SU-DHL-6 (cell line): ENCODE measurements at regions not wholly inside any gene's neighbourhood (a gene's known extent, or its start where the extent isn't known, plus 50 kb on each side); places are given as distances from the start of the nearest gene placed in this dataset.

Experiments used
- H2AFZ ChIP-seq: fragments of 200-600 bp; sonication (generic); 2 replicates; pipeline ENCODE4 v1.6.1; 2014; ENCODE audit warnings: low read depth, mild to moderate bottlenecking, moderate library complexity, mixed read lengths, antibody characterized with exemption, low read length; ENCODE audit not compliant: severe bottlenecking
- H3F3A ChIP-seq: fragments of 200-600 bp; shearing (Covaris generic); 2 replicates; pipeline ENCODE4 v1.6.0; 2016; ENCODE audit warnings: antibody characterized with exemption, mild to moderate bottlenecking; ENCODE audit not compliant: insufficient read depth
- H3K27ac ChIP-seq: fragments of 200-600 bp; sonication (generic); 2 replicates; pipeline ENCODE4 v1.5.1; 2016; ENCODE audit warnings: low read depth, mild to moderate bottlenecking, low read length, moderate library complexity, mixed read lengths
- H3K27me3 ChIP-seq: fragments of 200-600 bp; sonication (generic), shearing (Covaris generic); 2 replicates; pipeline ENCODE4 v1.6.0; 2014; ENCODE audit warnings: mild to moderate bottlenecking, low read length
- H3K36me3 ChIP-seq: fragments of 200-600 bp; sonication (generic); 2 replicates; pipeline ENCODE4 v1.6.1; 2014; ENCODE audit warnings: mild to moderate bottlenecking, low read length, mixed read lengths
- H3K4me2 ChIP-seq: fragments of 300-600, 200-600 bp; shearing (Covaris generic), sonication (generic); 2 replicates; pipeline ENCODE4 v1.6.0; 2014; ENCODE audit warnings: low read length, low read depth, mild to moderate bottlenecking; ENCODE audit not compliant: poor library complexity, severe bottlenecking
- H3K4me3 ChIP-seq: fragments of 200-600 bp; sonication (generic); 2 replicates; pipeline ENCODE4 v1.5.1; 2014; ENCODE audit warnings: antibody characterized with exemption, low read length, mild to moderate bottlenecking, mixed read lengths; ENCODE audit not compliant: insufficient read depth, poor library complexity, severe bottlenecking
- H3K79me2 ChIP-seq: fragments of 200-600 bp; sonication (generic); 2 replicates; pipeline ENCODE4 v1.6.1; 2014; ENCODE audit warnings: mild to moderate bottlenecking, low read length, moderate library complexity; ENCODE audit not compliant: insufficient read depth
- H3K9ac ChIP-seq: fragments of 200-600 bp; sonication (generic); 2 replicates; pipeline ENCODE4 v1.7.0; 2014; ENCODE audit warnings: mild to moderate bottlenecking, low read length
- H3K9me2 ChIP-seq: fragments of 200-600 bp; sonication (generic); replicated peaks from 2 replicates; pipeline ENCODE4 v1.6.1; 2014; ENCODE audit warnings: low read length; ENCODE audit not compliant: insufficient read depth
- H3K9me3 ChIP-seq: fragments of 200-600 bp; sonication (generic); 2 replicates; pipeline ENCODE4 v1.6.1; 2014; ENCODE audit warnings: low read length, mixed read lengths; ENCODE audit not compliant: insufficient read depth
- H4K20me1 ChIP-seq: fragments of 200-600 bp; sonication (generic); 2 replicates; pipeline ENCODE4 v1.6.1; 2014; ENCODE audit warnings: low read depth, mild to moderate bottlenecking, antibody characterized with exemption, low read length, moderate library complexity, mixed read lengths
- EZH2phosphoT487 ChIP-seq: fragments of 200-600 bp; sonication (generic), shearing (Covaris generic); conservative IDR thresholded peaks from 2 replicates; pipeline ENCODE4 v1.6.1; 2018; ENCODE audit warnings: mild to moderate bottlenecking, antibody characterized with exemption, low read length, moderate library complexity, mixed read lengths
- TF ChIP-seq, protein P1 (sequence below): fragments of 200-600 bp; sonication (generic); IDR thresholded peaks from one replicate; pipeline ENCODE4 v1.5.1; 2017; ENCODE audit warnings: antibody characterized with exemption, mild to moderate bottlenecking, low read length, moderate library complexity; ENCODE audit not compliant: insufficient read depth, poor library complexity, severe bottlenecking

DNA sequence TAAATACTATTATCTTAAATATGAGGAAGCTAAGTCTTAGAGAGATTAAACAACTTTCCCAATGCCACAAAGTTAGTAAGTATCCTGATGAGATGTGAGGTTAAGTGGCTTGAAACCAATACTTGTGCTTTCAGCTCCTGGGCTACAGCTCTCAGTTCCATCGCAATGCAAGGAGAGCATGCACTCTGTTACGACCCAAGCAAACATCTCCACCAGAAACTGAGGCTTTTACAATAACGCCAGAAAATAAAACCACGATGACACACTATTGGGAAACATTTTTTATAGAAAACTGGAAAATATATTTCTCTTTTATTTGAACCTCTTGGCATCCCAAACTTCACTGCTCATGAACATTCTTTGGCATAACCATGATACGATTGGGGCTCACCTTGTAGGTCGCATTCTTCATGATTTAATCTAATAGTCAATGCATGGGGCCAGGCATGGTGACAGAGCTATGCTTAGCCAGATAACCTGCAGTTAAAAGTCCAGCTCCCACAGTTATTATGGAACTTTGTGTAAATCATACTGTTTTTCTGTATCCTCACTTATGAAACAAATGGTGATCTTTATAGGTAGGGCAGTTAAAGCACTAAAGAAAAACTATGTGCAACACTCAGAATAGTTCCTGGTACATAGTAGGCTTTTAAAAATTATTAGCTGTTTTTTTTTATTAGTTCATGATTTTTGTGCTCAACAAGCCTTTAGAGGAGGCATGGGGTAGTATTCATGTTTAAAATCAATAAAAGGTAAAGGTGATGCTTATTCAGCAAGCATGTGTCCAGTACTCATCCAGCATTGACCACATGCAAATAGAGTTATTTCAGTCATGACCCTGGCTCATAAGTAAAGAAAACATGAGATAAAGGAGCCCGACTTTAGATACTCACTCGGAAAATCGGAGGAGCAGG is 238.3 kb upstream of the TRIB2 start:
- Histone ChIP-seq H4K20me1 (no peaks in the 10 kb centered on the region), H3K27me3 (no peaks in the 10 kb centered on the region), H3K27ac (no peak overlapping the region), H3F3A (no peaks in the 10 kb centered on the region), H3K36me3 (no peaks in the 10 kb centered on the region), H2AFZ (no peak overlapping the region), H3K4me3 (no peak overlapping the region), H3K9ac (no peak overlapping the region), H3K4me2 (no peak overlapping the region), H3K79me2 (no peaks in the 10 kb centered on the region), H3K9me2 (no peaks in the 10 kb centered on the region), H3K9me3 (no peaks in the 10 kb centered on the region)
- TF ChIP-seq, protein P1, sequence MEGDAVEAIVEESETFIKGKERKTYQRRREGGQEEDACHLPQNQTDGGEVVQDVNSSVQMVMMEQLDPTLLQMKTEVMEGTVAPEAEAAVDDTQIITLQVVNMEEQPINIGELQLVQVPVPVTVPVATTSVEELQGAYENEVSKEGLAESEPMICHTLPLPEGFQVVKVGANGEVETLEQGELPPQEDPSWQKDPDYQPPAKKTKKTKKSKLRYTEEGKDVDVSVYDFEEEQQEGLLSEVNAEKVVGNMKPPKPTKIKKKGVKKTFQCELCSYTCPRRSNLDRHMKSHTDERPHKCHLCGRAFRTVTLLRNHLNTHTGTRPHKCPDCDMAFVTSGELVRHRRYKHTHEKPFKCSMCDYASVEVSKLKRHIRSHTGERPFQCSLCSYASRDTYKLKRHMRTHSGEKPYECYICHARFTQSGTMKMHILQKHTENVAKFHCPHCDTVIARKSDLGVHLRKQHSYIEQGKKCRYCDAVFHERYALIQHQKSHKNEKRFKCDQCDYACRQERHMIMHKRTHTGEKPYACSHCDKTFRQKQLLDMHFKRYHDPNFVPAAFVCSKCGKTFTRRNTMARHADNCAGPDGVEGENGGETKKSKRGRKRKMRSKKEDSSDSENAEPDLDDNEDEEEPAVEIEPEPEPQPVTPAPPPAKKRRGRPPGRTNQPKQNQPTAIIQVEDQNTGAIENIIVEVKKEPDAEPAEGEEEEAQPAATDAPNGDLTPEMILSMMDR: no peak
- no peak for TF ChIP-seq EZH2phosphoT487

GRCh38 chr2:12479065-12479601 is 237.6 kb upstream of the TRIB2 start:
- Histone ChIP-seq H2AFZ (no peak overlapping the region), H3K27ac (no peak overlapping the region)
- no peak for TF ChIP-seq EZH2phosphoT487
- TF ChIP-seq, protein P1: no peak

GRCh38 chr2:12484536-12485115 is 232.1 kb upstream of the TRIB2 start:
- H3F3A ChIP-seq: no peaks in the 10 kb centered on the region
- no peaks in the 10 kb centered on the region for H3K79me2 ChIP-seq
- no peaks in the 10 kb centered on the region for H3K9me3 ChIP-seq
- H3K27me3 ChIP-seq: no peaks in the 10 kb centered on the region
- H3K4me3 ChIP-seq: no peak overlapping the region
- no peak overlapping the region for H3K27ac ChIP-seq
- TF ChIP-seq EZH2phosphoT487: no peak
- TF ChIP-seq, protein P1: no peak
- H3K4me2 ChIP-seq: no peak overlapping the region
- H3K36me3 ChIP-seq: no peaks in the 10 kb centered on the region
- no peak overlapping the region for H3K9ac ChIP-seq
- H3K9me2 ChIP-seq: no peaks in the 10 kb centered on the region
- no peak overlapping the region for H2AFZ ChIP-seq
- no peaks in the 10 kb centered on the region for H4K20me1 ChIP-seq

More at GRCh38 chr2:12479065-12479601, 237.6 kb upstream of the TRIB2 start:
- H4K20me1 ChIP-seq: no peaks in the 10 kb centered on the region
- no peaks in the 10 kb centered on the region for H3K36me3 ChIP-seq
- no peak overlapping the region for H3K4me2 ChIP-seq
- no peaks in the 10 kb centered on the region for H3K79me2 ChIP-seq
- H3F3A ChIP-seq: no peaks in the 10 kb centered on the region
- H3K4me3 ChIP-seq: no peak overlapping the region
- no peaks in the 10 kb centered on the region for H3K9me3 ChIP-seq
- no peaks in the 10 kb centered on the region for H3K27me3 ChIP-seq
- H3K9me2 ChIP-seq: no peaks in the 10 kb centered on the region
- no peak overlapping the region for H3K9ac ChIP-seq
